Urinary bladder (tissue), 3 donors: ENCODE measurements at regions not wholly inside any gene's neighbourhood (a gene's known extent, or its start where the extent isn't known, plus 50 kb on each side); places are given as distances from the start of the nearest gene placed in this dataset.

Source experiments
- DNase-seq: peaks from one replicate; pipeline ENCODE4 v3.0.0-alpha.2; 2015; ENCODE audit errors: extremely low spot score
- H3K27ac ChIP-seq: one replicate; pipeline ENCODE4 v1.5.1; 2013; ENCODE audit warnings: low read depth, mild to moderate bottlenecking, moderate library complexity
- H3K36me3 ChIP-seq: one replicate; pipeline ENCODE4 v1.6.1; 2013; ENCODE audit warnings: mild to moderate bottlenecking, moderate library complexity; ENCODE audit not compliant: insufficient read depth
- H3K4me1 ChIP-seq: one replicate; pipeline ENCODE4 v1.6.1; 2013; ENCODE audit warnings: mild to moderate bottlenecking, moderate library complexity; ENCODE audit not compliant: insufficient read depth
- H3K4me3 ChIP-seq: one replicate; pipeline ENCODE4 v1.5.1; 2013; ENCODE audit warnings: low read depth, low read length
- WGBS: extraction: QIAGEN DNeasy Blood & Tissue Kit; methylation state at CpG from one replicate; pipeline ENCODE4 v1.1.7; 2013; 5-methylcytosine and 5-hydroxymethylcytosine counted together
- donor health status: healthy with polysubstance abuse.
- donor health status: healthy.

DNA sequence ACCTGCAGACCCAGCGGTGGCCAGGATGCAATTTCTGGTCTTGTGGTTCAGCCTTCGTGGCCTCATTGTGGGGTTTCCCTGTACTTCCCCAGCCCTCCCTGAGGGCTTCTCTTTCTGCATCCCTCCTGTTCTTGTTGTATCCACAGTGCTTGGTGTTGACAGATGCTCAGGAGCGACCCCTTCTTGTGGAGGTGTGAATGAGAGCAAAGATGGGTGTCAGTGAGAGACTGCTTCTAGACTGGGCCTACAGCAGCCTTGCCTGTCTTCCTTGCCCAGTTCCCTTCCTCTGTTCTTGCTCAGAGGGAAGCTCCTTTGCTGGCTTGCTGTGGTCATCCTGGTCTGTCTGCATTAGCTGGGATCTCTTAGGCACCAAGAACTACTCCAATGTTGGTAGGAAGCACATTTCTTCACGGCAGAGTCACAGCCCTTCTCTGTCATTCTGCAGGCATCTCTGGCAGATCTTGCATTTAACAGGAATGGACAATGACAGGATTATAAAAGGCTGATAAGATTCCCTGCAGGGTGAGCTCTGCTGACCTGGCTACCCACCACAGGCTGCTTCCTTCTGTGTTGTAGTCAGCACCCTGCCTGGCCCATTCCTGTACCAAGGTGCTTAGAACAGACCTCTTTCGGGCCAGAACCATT, 317.8 kb upstream of the C2CD4B start:
- Histone ChIP-seq H3K27ac (no peak overlapping the region), H3K4me3 (no peak overlapping the region), H3K36me3 (no peaks in the 10 kb centered on the region), H3K4me1 (no peaks in the 10 kb centered on the region)
- DNase-seq = no peak
- 68% methylated on average over 5 of the region's 5 CpGs for WGBS

- DNase-seq = no peak
- H3K4me1 ChIP-seq = no peaks in the 10 kb centered on the region
- no peak overlapping the region for H3K4me3 ChIP-seq
- H3K36me3 ChIP-seq = no peaks in the 10 kb centered on the region
- 34% methylated on average over 4 of the region's 4 CpGs for WGBS
- H3K27ac ChIP-seq = no peak overlapping the region
Observed at GRCh38 chr15:62483814-62484213, 318.7 kb upstream of the C2CD4B start.

GRCh38 chr15:62485170-62485720, 320.2 kb upstream of the C2CD4B start:
- DNase-seq = no peak
- H3K27ac ChIP-seq = no peak overlapping the region
- no peaks in the 10 kb centered on the region for H3K4me1 ChIP-seq
- WGBS = 95% methylated on average over 6 of the region's 6 CpGs
- H3K4me3 ChIP-seq = no peak overlapping the region
- H3K36me3 ChIP-seq = no peaks in the 10 kb centered on the region

DNA sequence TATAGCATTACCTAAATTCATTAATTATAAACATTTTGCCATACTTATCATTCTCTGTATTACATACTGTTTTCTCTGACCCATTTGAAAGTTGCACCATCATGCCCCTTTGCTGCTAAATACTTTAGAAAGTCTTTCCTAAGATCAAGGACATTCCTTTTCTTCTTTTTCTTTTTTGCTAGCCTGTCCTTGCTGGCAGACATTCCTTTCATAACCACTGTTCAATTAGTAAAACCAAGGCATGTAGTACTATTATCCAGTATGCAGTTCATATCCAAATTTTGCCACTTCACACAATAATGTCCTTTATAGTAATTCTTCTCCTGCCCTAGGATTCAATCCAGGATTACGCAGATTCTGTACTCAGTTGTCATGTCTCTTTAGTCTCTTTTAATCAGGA, 321.0 kb upstream of the C2CD4B start:
- Histone ChIP-seq H3K4me3 (no peak overlapping the region), H3K27ac (no peak overlapping the region), H3K36me3 (no peaks in the 10 kb centered on the region), H3K4me1 (no peaks in the 10 kb centered on the region)
- 95% methylated on average over 1 of the region's 1 CpG for WGBS
- DNase-seq = no peak

DNA sequence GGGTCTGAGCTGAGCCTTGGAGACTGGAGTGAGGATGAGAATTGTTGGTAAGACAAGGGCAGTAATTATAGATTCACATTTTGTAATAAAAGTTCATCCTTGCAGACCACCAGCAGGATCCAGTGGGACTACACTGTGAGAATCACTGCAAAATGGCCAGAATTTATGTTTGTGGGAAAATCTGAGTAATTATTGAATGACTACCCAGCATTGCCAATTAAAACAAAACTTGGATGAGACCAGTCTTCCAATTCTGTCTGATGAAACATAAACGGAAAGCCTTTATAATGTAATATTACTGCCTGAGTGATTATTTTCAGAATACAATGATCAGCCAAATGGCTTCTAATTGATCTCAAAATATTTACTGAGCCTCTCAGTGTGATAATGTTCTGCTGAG, 323.3 kb upstream of the C2CD4B start:
- Histone ChIP-seq H3K4me1 (no peaks in the 10 kb centered on the region), H3K27ac (no peak overlapping the region), H3K4me3 (no peak overlapping the region), H3K36me3 (no peaks in the 10 kb centered on the region)
- 71% methylated on average over 1 of the region's 1 CpG for WGBS
- DNase-seq = no peak

- no peak for DNase-seq
Observed at GRCh38 chr15:62491642-62492041, 326.6 kb upstream of the C2CD4B start.

DNA sequence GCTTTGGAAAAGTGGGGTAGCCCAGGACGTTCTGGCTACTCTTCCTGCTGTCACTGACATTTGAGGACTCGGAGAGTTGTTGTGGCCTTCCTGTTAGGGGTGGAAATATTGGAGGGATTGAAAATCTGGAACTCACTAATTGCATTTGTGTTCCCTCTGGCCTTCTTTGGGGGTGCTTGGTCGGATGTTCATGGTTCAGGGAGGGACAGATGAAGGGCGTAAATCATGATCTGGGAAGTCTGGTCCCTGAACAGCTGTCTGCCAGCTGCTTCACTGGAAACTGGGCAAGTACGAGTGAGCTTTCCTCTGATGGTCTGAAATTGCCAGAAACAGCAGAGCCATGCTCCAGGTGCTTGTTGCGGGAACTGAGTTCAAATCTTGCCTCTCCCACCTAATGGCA, 327.8 kb upstream of the C2CD4B start:
- 65% methylated on average over 6 of the region's 6 CpGs for WGBS
- Histone ChIP-seq H3K4me3 (no peak overlapping the region), H3K36me3 (no peaks in the 10 kb centered on the region), H3K27ac (no peak overlapping the region), H3K4me1 (peaks cover 2% of the 10 kb centered on the region)
- DNase-seq = no peak

More at GRCh38 chr15:62491642-62492041, 326.6 kb upstream of the C2CD4B start:
- WGBS = 63% methylated on average over 2 of the region's 2 CpGs
- H3K4me1 ChIP-seq = peaks cover 2% of the 10 kb centered on the region
- no peak overlapping the region for H3K27ac ChIP-seq
- H3K4me3 ChIP-seq = no peak overlapping the region
- H3K36me3 ChIP-seq = no peaks in the 10 kb centered on the region

DNA sequence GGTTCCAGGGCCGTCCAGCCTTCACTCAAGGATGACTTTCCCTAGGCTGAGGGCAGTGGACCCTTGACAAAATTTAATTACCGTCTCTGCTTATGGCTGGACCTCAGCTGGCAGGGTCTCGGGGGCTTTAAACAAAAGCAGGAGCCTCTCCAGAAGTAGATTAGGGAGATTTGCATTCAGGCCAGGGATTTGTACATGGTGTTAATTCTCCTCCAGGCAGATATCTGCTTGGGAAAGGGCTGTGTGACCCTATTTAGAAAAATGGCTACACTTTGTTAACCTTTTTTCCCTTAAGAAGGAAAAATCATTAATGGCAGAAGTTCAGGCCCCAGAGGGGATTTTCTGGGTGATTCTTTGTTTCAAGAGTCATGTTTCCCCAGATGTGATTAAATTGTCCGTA, 329.1 kb upstream of the C2CD4B start:
- Histone ChIP-seq H3K4me3 (no peak overlapping the region), H3K4me1 (peaks cover 2% of the 10 kb centered on the region), H3K36me3 (no peaks in the 10 kb centered on the region), H3K27ac (no peak overlapping the region)
- no peak for DNase-seq
- WGBS = 50% methylated on average over 4 of the region's 4 CpGs

GRCh38 chr15:62495670-62496614, 330.9 kb upstream of the C2CD4B start:
- 34% methylated on average over 9 of the region's 9 CpGs for WGBS
- DNase-seq = no peak
- no peaks in the 10 kb centered on the region for H3K36me3 ChIP-seq
- H3K4me3 ChIP-seq = no peak overlapping the region
- peak overlapping the region; percentile 35 for H3K27ac ChIP-seq
- H3K4me1 ChIP-seq = peaks cover 2% of the 10 kb centered on the region

GRCh38 chr15:62497356-62497755, 332.3 kb upstream of the C2CD4B start:
- 75% methylated on average over 2 of the region's 2 CpGs for WGBS
- no peak for DNase-seq
- Histone ChIP-seq H3K36me3 (no peaks in the 10 kb centered on the region), H3K4me1 (peaks cover 2% of the 10 kb centered on the region), H3K27ac (no peak overlapping the region), H3K4me3 (no peak overlapping the region)

DNA sequence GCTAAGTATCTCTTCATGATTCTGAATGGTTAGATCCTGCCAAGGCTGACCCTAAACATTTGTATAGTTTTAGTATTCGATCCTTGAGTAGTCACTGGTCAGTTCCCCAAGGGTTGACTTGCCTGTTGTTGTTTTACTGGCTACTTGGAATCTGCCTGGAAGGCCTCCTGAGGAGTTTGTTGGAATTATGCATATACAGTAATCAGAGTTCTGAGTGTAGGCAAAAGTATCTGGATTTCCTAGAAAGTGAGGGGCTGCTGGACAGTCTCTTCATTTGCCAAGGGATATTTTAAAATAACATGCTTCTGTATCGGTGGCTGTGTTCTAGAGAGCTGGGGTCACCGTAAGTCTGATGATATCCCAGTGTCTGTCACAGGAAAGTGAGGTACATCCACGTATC, 333.2 kb upstream of the C2CD4B start:
- no peak for DNase-seq
- Histone ChIP-seq H3K27ac (no peak overlapping the region), H3K36me3 (no peaks in the 10 kb centered on the region), H3K4me1 (peaks cover 2% of the 10 kb centered on the region), H3K4me3 (no peak overlapping the region)
- 92% methylated on average over 4 of the region's 4 CpGs for WGBS

GRCh38 chr15:62498712-62499111, 333.6 kb upstream of the C2CD4B start:
- 98% methylated on average over 1 of the region's 1 CpG for WGBS
- H3K27ac ChIP-seq = no peak overlapping the region
- DNase-seq = no peak
- no peaks in the 10 kb centered on the region for H3K36me3 ChIP-seq
- no peak overlapping the region for H3K4me3 ChIP-seq
- peaks cover 2% of the 10 kb centered on the region for H3K4me1 ChIP-seq

- no peak for DNase-seq
- Histone ChIP-seq H3K4me1 (no peaks in the 10 kb centered on the region), H3K4me3 (no peak overlapping the region), H3K27ac (no peak overlapping the region), H3K36me3 (no peaks in the 10 kb centered on the region)
- 94% methylated on average over 1 of the region's 1 CpG for WGBS
Observed at GRCh38 chr15:62500325-62500724, 335.2 kb upstream of the C2CD4B start.

GRCh38 chr15:62502451-62502850, 337.4 kb upstream of the C2CD4B start:
- Histone ChIP-seq H3K4me1 (no peaks in the 10 kb centered on the region), H3K4me3 (no peak overlapping the region), H3K27ac (no peak overlapping the region), H3K36me3 (no peaks in the 10 kb centered on the region)
- DNase-seq = no peak
- 86% methylated on average over 5 of the region's 5 CpGs for WGBS
